HL-60 (cell line): ENCODE measurements at regions not wholly inside any gene's neighbourhood (a gene's known extent, or its start where the extent isn't known, plus 50 kb on each side); places are given as distances from the start of the nearest gene placed in this dataset.

Experiments
- DNase-seq, 2 experiments: peaks; one replicate each; pipeline ENCODE4 v3.0.0-alpha.2; 2010 to 2020; ENCODE audit warnings: low read depth in 1 of 2, low spot score in 1 of 2
- H3K27ac ChIP-seq: fragments of 250-450 bp; sonication (Bioruptor Pico); replicated peaks from 2 replicates; pipeline ENCODE4 v1.5.1; 2020; ENCODE audit warnings: mild to moderate bottlenecking, moderate library complexity
- H3K27me3 ChIP-seq: fragments of 250-450 bp; sonication (Bioruptor Pico); 2 replicates; pipeline ENCODE4 v1.5.1; 2021; ENCODE audit warnings: mild to moderate bottlenecking, moderate library complexity; ENCODE audit not compliant: insufficient read depth, poor library complexity, severe bottlenecking
- H3K4me3 ChIP-seq: replicated peaks from 2 replicates; pipeline ENCODE4 v1.5.1; 2011; ENCODE audit warnings: mild to moderate bottlenecking, control low read depth, low read length; ENCODE audit not compliant: insufficient read depth
- CTCF ChIP-seq: IDR thresholded peaks from one replicate; pipeline ENCODE4 v1.5.1; 2011; ENCODE audit warnings: low read length, control low read depth, inconsistent platforms; ENCODE audit not compliant: insufficient read depth
- GABPA ChIP-seq: IDR thresholded peaks from 2 replicates; pipeline ENCODE4 v1.6.1; 2012; ENCODE audit warnings: low read depth
- POLR2AphosphoS5 ChIP-seq: IDR thresholded peaks from 2 replicates; pipeline ENCODE4 v1.6.1; 2012; ENCODE audit warnings: low read depth
- REST ChIP-seq: IDR thresholded peaks from 2 replicates; pipeline ENCODE4 v1.6.1; 2012; ENCODE audit warnings: low read depth; ENCODE audit not compliant: insufficient replicate concordance
- SPI1 ChIP-seq: IDR thresholded peaks from 2 replicates; pipeline ENCODE4 v1.6.1; 2012; ENCODE audit warnings: low read depth, mild to moderate bottlenecking, borderline replicate concordance

GRCh38 chr12:130063866-130064265, 98.4 kb upstream of the FZD10 start:
- no peak for DNase-seq
- no peak for TF ChIP-seq GABPA
- TF ChIP-seq CTCF, result no peak
- no peak for TF ChIP-seq REST
- TF ChIP-seq SPI1, result no peak
- TF ChIP-seq POLR2AphosphoS5, result no peak
- Histone ChIP-seq H3K27ac (no peak overlapping the region), H3K27me3 (no peaks in the 10 kb centered on the region), H3K4me3 (no peak overlapping the region)

GRCh38 chr12:130064999-130065398, 97.3 kb upstream of the FZD10 start:
- H3K27ac ChIP-seq, result no peak overlapping the region
- no peak for DNase-seq
- no peaks in the 10 kb centered on the region for H3K27me3 ChIP-seq
- H3K4me3 ChIP-seq, result no peak overlapping the region
- TF ChIP-seq POLR2AphosphoS5 (no peak), GABPA (no peak), SPI1 (no peak), CTCF (no peak), REST (no peak)

GRCh38 chr12:130066742-130067141, 95.5 kb upstream of the FZD10 start:
- no peak overlapping the region for H3K4me3 ChIP-seq
- TF ChIP-seq POLR2AphosphoS5, result no peak
- no peak overlapping the region for H3K27ac ChIP-seq
- DNase-seq, result no peak
- H3K27me3 ChIP-seq, result no peaks in the 10 kb centered on the region

- H3K4me3 ChIP-seq, result no peak overlapping the region
- no peak for DNase-seq
- H3K27me3 ChIP-seq, result no peaks in the 10 kb centered on the region
- H3K27ac ChIP-seq, result no peak overlapping the region
- no peak for TF ChIP-seq CTCF
- no peak for TF ChIP-seq REST
- TF ChIP-seq SPI1, result no peak
- TF ChIP-seq GABPA, result no peak
- no peak for TF ChIP-seq POLR2AphosphoS5
These were observed 93.5 kb upstream of the FZD10 start for GRCh38 chr12:130068741-130069140.
